ENCODE measurements at regions not wholly inside any gene's neighbourhood (a gene's known extent, or its start where the extent isn't known, plus 50 kb on each side); places are given as distances from the start of the nearest gene placed in this dataset.

GRCh38 chr5:101430551-101430950, 527.5 kb upstream of the ST8SIA4 start:
- Histone ChIP-seq H3K4me1 (ENCODE audit: control insufficient read depth, insufficient read depth, low read length) (no peaks in the 10 kb centered on the region), H3K9me3 (ENCODE audit: control insufficient read depth, insufficient read depth, low read length) (no peaks in the 10 kb centered on the region), H3K4me3 (ENCODE audit: low read length) (no peak overlapping the region), H3K27me3 (ENCODE audit: control insufficient read depth, insufficient read depth, low read length) (no peaks in the 10 kb centered on the region), H3K36me3 (ENCODE audit: control insufficient read depth, insufficient read depth, low read length) (no peaks in the 10 kb centered on the region), H3K27ac (ENCODE audit: low read length) (no peak overlapping the region)
- no peak for DNase-seq (ENCODE audit: low read depth, low spot score)
- no CpG with 5 or more reads among the region's 2 CpGs for WGBS (ENCODE audit: insufficient coverage, insufficient read length)

GRCh38 chr5:101429241-101429640, 526.2 kb upstream of the ST8SIA4 start:
- no peaks in the 10 kb centered on the region for H3K36me3 ChIP-seq (ENCODE audit: control insufficient read depth, insufficient read depth, low read length)
- H3K4me1 ChIP-seq (ENCODE audit: control insufficient read depth, insufficient read depth, low read length): no peaks in the 10 kb centered on the region
- no peaks in the 10 kb centered on the region for H3K27me3 ChIP-seq (ENCODE audit: control insufficient read depth, insufficient read depth, low read length)
- no peak for DNase-seq (ENCODE audit: low read depth, low spot score)
- no peak overlapping the region for H3K27ac ChIP-seq (ENCODE audit: low read length)
- WGBS (ENCODE audit: insufficient coverage, insufficient read length): no CpG with 5 or more reads among the region's 1 CpG
- no peaks in the 10 kb centered on the region for H3K9me3 ChIP-seq (ENCODE audit: control insufficient read depth, insufficient read depth, low read length)
- no peak overlapping the region for H3K4me3 ChIP-seq (ENCODE audit: low read length)

- Histone ChIP-seq H3K27ac (ENCODE audit: low read length) (no peak overlapping the region), H3K4me1 (ENCODE audit: control insufficient read depth, insufficient read depth, low read length) (no peaks in the 10 kb centered on the region), H3K36me3 (ENCODE audit: control insufficient read depth, insufficient read depth, low read length) (no peaks in the 10 kb centered on the region), H3K9me3 (ENCODE audit: control insufficient read depth, insufficient read depth, low read length) (no peaks in the 10 kb centered on the region), H3K4me3 (ENCODE audit: low read length) (no peak overlapping the region), H3K27me3 (ENCODE audit: control insufficient read depth, insufficient read depth, low read length) (no peaks in the 10 kb centered on the region)
- WGBS (ENCODE audit: insufficient coverage, insufficient read length): no CpG with 5 or more reads among the region's 2 CpGs
- DNase-seq (ENCODE audit: low read depth, low spot score): no peak
Observed at GRCh38 chr5:101425339-101425859, 522.3 kb upstream of the ST8SIA4 start.

DNA sequence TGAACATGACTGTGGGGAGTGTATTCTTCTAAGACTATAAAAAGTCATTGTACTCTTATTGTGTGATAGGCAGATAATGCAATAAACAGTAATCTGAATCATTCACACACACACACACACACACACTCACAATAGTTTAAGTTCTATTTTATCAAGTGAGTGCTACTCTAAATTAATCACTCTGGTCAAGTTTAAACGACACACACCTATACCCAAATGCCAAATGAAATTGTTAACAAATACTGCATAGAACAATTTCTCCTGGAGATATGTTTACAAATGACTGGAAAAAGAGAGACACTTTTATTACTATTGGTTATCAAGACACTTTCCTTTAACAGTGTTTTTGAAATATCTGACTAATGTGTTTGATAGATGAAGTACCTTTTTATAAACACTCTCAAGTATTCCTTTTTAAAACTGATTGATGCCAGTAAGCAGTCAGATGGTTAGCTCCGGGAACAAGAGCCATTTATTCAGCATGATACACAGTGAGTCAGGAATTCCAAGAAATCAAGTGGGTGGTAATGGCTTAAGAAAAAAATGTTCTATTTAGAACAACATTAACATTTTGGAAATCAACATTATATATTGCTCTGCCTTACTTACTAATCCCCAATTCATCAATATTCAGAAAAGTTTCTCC, 521.6 kb upstream of the ST8SIA4 start:
- Histone ChIP-seq H3K27me3 (ENCODE audit: control insufficient read depth, insufficient read depth, low read length) (no peaks in the 10 kb centered on the region), H3K27ac (ENCODE audit: low read length) (no peak overlapping the region), H3K9me3 (ENCODE audit: control insufficient read depth, insufficient read depth, low read length) (no peaks in the 10 kb centered on the region), H3K4me1 (ENCODE audit: control insufficient read depth, insufficient read depth, low read length) (no peaks in the 10 kb centered on the region), H3K4me3 (ENCODE audit: low read length) (no peak overlapping the region), H3K36me3 (ENCODE audit: control insufficient read depth, insufficient read depth, low read length) (no peaks in the 10 kb centered on the region)
- no CpG with 5 or more reads among the region's 2 CpGs for WGBS (ENCODE audit: insufficient coverage, insufficient read length)
- no peak for DNase-seq (ENCODE audit: low read depth, low spot score)

DNA sequence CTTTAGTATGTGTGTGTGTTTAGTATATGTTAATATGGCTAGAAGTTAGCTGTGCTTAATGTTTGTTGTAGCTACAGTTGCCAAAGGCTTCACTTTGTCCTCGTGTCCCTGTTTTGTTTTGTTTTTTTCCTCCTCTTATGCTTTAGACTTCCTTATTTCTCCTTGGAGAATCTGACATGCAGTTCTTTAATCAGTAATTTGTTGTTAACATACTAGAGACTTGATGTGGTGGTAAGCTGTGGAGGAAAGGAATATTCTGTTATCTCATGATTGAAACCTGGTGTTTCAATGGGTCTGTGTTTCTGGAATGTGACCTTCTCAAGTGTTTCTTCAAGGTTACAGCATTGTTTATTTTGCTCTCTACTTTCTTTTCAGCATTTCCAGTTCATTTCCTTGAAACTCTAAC, 515.6 kb upstream of the ST8SIA4 start:
- DNase-seq (ENCODE audit: low read depth, low spot score): no peak
- Histone ChIP-seq H3K36me3 (ENCODE audit: control insufficient read depth, insufficient read depth, low read length) (no peaks in the 10 kb centered on the region), H3K4me3 (ENCODE audit: low read length) (no peak overlapping the region), H3K27ac (ENCODE audit: low read length) (no peak overlapping the region), H3K9me3 (ENCODE audit: control insufficient read depth, insufficient read depth, low read length) (no peaks in the 10 kb centered on the region), H3K27me3 (ENCODE audit: control insufficient read depth, insufficient read depth, low read length) (no peaks in the 10 kb centered on the region), H3K4me1 (ENCODE audit: control insufficient read depth, insufficient read depth, low read length) (no peaks in the 10 kb centered on the region)
- WGBS (ENCODE audit: insufficient coverage, insufficient read length): no CpG with 5 or more reads among the region's 1 CpG

DNA sequence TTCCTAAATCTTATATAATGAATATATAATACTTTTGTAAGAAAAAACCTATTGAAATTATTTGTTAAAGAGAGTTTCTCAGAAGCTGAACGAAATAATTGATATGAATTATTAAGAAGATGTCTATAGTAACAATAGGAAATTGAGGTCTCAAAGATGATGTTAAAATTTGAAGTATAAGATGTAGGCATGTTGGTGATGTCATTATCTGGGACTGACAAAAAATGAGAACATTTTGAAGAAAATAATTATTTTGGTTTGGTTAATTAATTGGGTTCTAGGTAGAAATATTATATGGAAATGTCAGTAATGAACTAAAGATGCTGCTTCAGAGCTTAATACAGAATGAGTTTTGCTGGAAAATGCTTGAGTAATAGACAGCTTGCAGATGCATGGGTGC, 501.4 kb upstream of the ST8SIA4 start:
- Histone ChIP-seq H3K4me1 (ENCODE audit: control insufficient read depth, insufficient read depth, low read length) (no peaks in the 10 kb centered on the region), H3K9me3 (ENCODE audit: control insufficient read depth, insufficient read depth, low read length) (no peaks in the 10 kb centered on the region), H3K4me3 (ENCODE audit: low read length) (no peak overlapping the region), H3K36me3 (ENCODE audit: control insufficient read depth, insufficient read depth, low read length) (no peaks in the 10 kb centered on the region), H3K27me3 (ENCODE audit: control insufficient read depth, insufficient read depth, low read length) (no peaks in the 10 kb centered on the region), H3K27ac (ENCODE audit: low read length) (no peak overlapping the region)
- 100% methylated on average over 1 of the region's 1 CpG for WGBS (ENCODE audit: insufficient coverage, insufficient read length)
- no peak for DNase-seq (ENCODE audit: low read depth, low spot score)

GRCh38 chr5:101393795-101394450, 490.8 kb upstream of the ST8SIA4 start:
- H3K9me3 ChIP-seq (ENCODE audit: control insufficient read depth, insufficient read depth, low read length): no peaks in the 10 kb centered on the region; the same call in 1 of the 2 replicates
- H3K4me3 ChIP-seq (ENCODE audit: low read length): no peak overlapping the region
- no peaks in the 10 kb centered on the region for H3K36me3 ChIP-seq (ENCODE audit: control insufficient read depth, insufficient read depth, low read length)
- H3K27me3 ChIP-seq (ENCODE audit: control insufficient read depth, insufficient read depth, low read length): no peaks in the 10 kb centered on the region
- no CpG with 5 or more reads among the region's 5 CpGs for WGBS (ENCODE audit: insufficient coverage, insufficient read length)
- no peak for DNase-seq (ENCODE audit: low read depth, low spot score)
- H3K27ac ChIP-seq (ENCODE audit: low read length): no peak overlapping the region
- no peaks in the 10 kb centered on the region for H3K4me1 ChIP-seq (ENCODE audit: control insufficient read depth, insufficient read depth, low read length)

GRCh38 chr5:101390151-101390908, 487.2 kb upstream of the ST8SIA4 start:
- no peaks in the 10 kb centered on the region for H3K27me3 ChIP-seq (ENCODE audit: control insufficient read depth, insufficient read depth, low read length)
- no peak overlapping the region for H3K4me3 ChIP-seq (ENCODE audit: low read length)
- no CpG with 5 or more reads among the region's 4 CpGs for WGBS (ENCODE audit: insufficient coverage, insufficient read length)
- DNase-seq (ENCODE audit: low read depth, low spot score): peak; percentile 55
- no peak overlapping the region for H3K27ac ChIP-seq (ENCODE audit: low read length)
- H3K9me3 ChIP-seq (ENCODE audit: control insufficient read depth, insufficient read depth, low read length): no peaks in the 10 kb centered on the region
- no peaks in the 10 kb centered on the region for H3K36me3 ChIP-seq (ENCODE audit: control insufficient read depth, insufficient read depth, low read length)
- no peaks in the 10 kb centered on the region for H3K4me1 ChIP-seq (ENCODE audit: control insufficient read depth, insufficient read depth, low read length)

GRCh38 chr5:101385276-101385675, 482.2 kb upstream of the ST8SIA4 start:
- Histone ChIP-seq H3K4me3 (ENCODE audit: low read length) (no peak overlapping the region), H3K36me3 (ENCODE audit: control insufficient read depth, insufficient read depth, low read length) (no peaks in the 10 kb centered on the region), H3K27me3 (ENCODE audit: control insufficient read depth, insufficient read depth, low read length) (no peaks in the 10 kb centered on the region), H3K27ac (ENCODE audit: low read length) (no peak overlapping the region), H3K9me3 (ENCODE audit: control insufficient read depth, insufficient read depth, low read length) (no peaks in the 10 kb centered on the region), H3K4me1 (ENCODE audit: control insufficient read depth, insufficient read depth, low read length) (no peaks in the 10 kb centered on the region)
- no peak for DNase-seq (ENCODE audit: low read depth, low spot score)
- WGBS (ENCODE audit: insufficient coverage, insufficient read length): no CpG with 5 or more reads among the region's 1 CpG

- no CpG with 5 or more reads among the region's 8 CpGs for WGBS (ENCODE audit: insufficient coverage, insufficient read length)
- no peak for DNase-seq (ENCODE audit: low read depth, low spot score)
- Histone ChIP-seq H3K4me3 (ENCODE audit: low read length) (no peak overlapping the region), H3K36me3 (ENCODE audit: control insufficient read depth, insufficient read depth, low read length) (no peaks in the 10 kb centered on the region), H3K4me1 (ENCODE audit: control insufficient read depth, insufficient read depth, low read length) (no peaks in the 10 kb centered on the region), H3K9me3 (ENCODE audit: control insufficient read depth, insufficient read depth, low read length) (no peaks in the 10 kb centered on the region), H3K27ac (ENCODE audit: low read length) (no peak overlapping the region), H3K27me3 (ENCODE audit: control insufficient read depth, insufficient read depth, low read length) (no peaks in the 10 kb centered on the region)
Observed at GRCh38 chr5:101370181-101370580, 467.1 kb upstream of the ST8SIA4 start.

Data from iPS DF 6.9 (cell line).